CD14-positive monocyte (primary cell): ENCODE measurements at regions not wholly inside any gene's neighbourhood (a gene's known extent, or its start where the extent isn't known, plus 50 kb on each side); places are given as distances from the start of the nearest gene placed in this dataset.

ENCODE experiments used
- DNase-seq, 3 donors: peaks; one replicate each; pipeline ENCODE4 v3.0.0-alpha.2; 2011 to 2022
- H2AFZ ChIP-seq: 2 replicates; pipeline ENCODE4 v1.6.0; 2012; ENCODE audit warnings: mild to moderate bottlenecking, low read depth, low read length, inconsistent platforms; ENCODE audit not compliant: insufficient read depth, poor library complexity, severe bottlenecking
- H3K27ac ChIP-seq, 2 donors: 1 replicate in 1 of 2; 2 replicates in 1 of 2; pipeline ENCODE4 v1.5.1; 2012 to 2013; ENCODE audit warnings: low read length in 2 of 2, control low read depth in 1 of 2, inconsistent platforms in 1 of 2, low read depth in 1 of 2, mild to moderate bottlenecking in 1 of 2
- H3K27me3 ChIP-seq, 2 donors: one replicate each; pipeline versions ENCODE4 v1.6.0 to v1.6.1; 2011 to 2013; ENCODE audit warnings: low read length in 2 of 2; ENCODE audit not compliant: control insufficient read depth in 2 of 2, insufficient read depth in 2 of 2
- H3K36me3 ChIP-seq, 2 donors: replicated peaks in 1 of 2; 1 replicate in 1 of 2; 2 replicates in 1 of 2; pipeline versions ENCODE4 v1.5.1 to v1.6.1; 2012 to 2013; ENCODE audit warnings: low read length in 2 of 2, control low read depth in 1 of 2, inconsistent platforms in 1 of 2, mild to moderate bottlenecking in 1 of 2; ENCODE audit not compliant: insufficient read depth in 2 of 2, control insufficient read depth in 1 of 2
- H3K4me1 ChIP-seq, 2 donors: 1 replicate in 1 of 2; 2 replicates in 1 of 2; pipeline versions ENCODE4 v1.5.1 to v1.6.1; 2012 to 2013; ENCODE audit warnings: low read length in 2 of 2, control low read depth in 1 of 2, inconsistent platforms in 1 of 2, mild to moderate bottlenecking in 1 of 2, moderate library complexity in 1 of 2; ENCODE audit not compliant: insufficient read depth in 2 of 2, control insufficient read depth in 1 of 2
- H3K4me2 ChIP-seq: replicated peaks from 2 replicates; pipeline ENCODE3; 2012; ENCODE audit warnings: low read length, moderate library complexity, mild to moderate bottlenecking; ENCODE audit not compliant: poor library complexity, severe bottlenecking; ENCODE audit errors: extremely low read depth
- H3K4me3 ChIP-seq, 3 experiments: fragments of 200-600 bp in 1 of 3; sonication (generic) in 1 of 3; replicated peaks in 1 of 3; 1 replicate in 2 of 3; 2 replicates in 1 of 3; pipeline ENCODE4 v1.5.1; 2011 to 2013; ENCODE audit warnings: low read length in 3 of 3, mild to moderate bottlenecking in 3 of 3, control low read depth in 2 of 3, low read depth in 2 of 3, inconsistent platforms in 1 of 3, moderate library complexity in 1 of 3
- H3K79me2 ChIP-seq: 2 replicates; pipeline ENCODE4 v1.6.0; 2012; ENCODE audit warnings: mild to moderate bottlenecking, control low read depth, inconsistent platforms, low read length, moderate library complexity; ENCODE audit not compliant: insufficient read depth
- H3K9ac ChIP-seq: 2 replicates; pipeline ENCODE4 v1.6.0; 2017; ENCODE audit warnings: low read length, mild to moderate bottlenecking; ENCODE audit not compliant: insufficient read depth, poor library complexity, severe bottlenecking
- H3K9me3 ChIP-seq, 2 donors: replicated peaks in 1 of 2; 1 replicate in 1 of 2; 2 replicates in 1 of 2; pipeline versions ENCODE4 v1.5.1 to v1.6.1; 2012 to 2013; ENCODE audit warnings: low read length in 2 of 2, control low read depth in 1 of 2; ENCODE audit not compliant: control insufficient read depth in 1 of 2, insufficient read depth in 1 of 2
- H4K20me1 ChIP-seq: 2 replicates; pipeline ENCODE4 v1.6.0; 2012; ENCODE audit warnings: mild to moderate bottlenecking, low read length, control low read depth, moderate library complexity; ENCODE audit not compliant: insufficient read depth
- H3K27ac Mint-ChIP-seq, 7 donors: one replicate each; pipeline ENCODE4 v1.8.0; 2020; ENCODE audit warnings: mild to moderate bottlenecking in 7 of 7, mixed read lengths in 7 of 7, moderate library complexity in 6 of 7, inconsistent platforms in 2 of 7
- H3K27me3 Mint-ChIP-seq, 3 donors: one replicate each; pipeline ENCODE4 v1.8.0; 2021 to 2022; ENCODE audit warnings: low read depth in 3 of 3, mild to moderate bottlenecking in 3 of 3, mixed read lengths in 3 of 3, moderate library complexity in 3 of 3, inconsistent platforms in 1 of 3
- H3K36me3 Mint-ChIP-seq, 2 donors: one replicate each; pipeline ENCODE4 v1.8.0; 2020; ENCODE audit warnings: mixed read lengths in 2 of 2, inconsistent platforms in 1 of 2, mild to moderate bottlenecking in 1 of 2
- H3K4me1 Mint-ChIP-seq: one replicate; pipeline ENCODE4 v1.8.0; 2020; ENCODE audit warnings: mild to moderate bottlenecking, mixed read lengths
- H3K4me3 Mint-ChIP-seq, 2 donors: one replicate each; pipeline ENCODE4 v1.8.0; 2020; ENCODE audit warnings: mild to moderate bottlenecking in 2 of 2, mixed read lengths in 2 of 2, moderate library complexity in 1 of 2
- H3K9me3 Mint-ChIP-seq, 7 donors: one replicate each; pipeline ENCODE4 v1.8.0; 2020 to 2022; ENCODE audit warnings: mixed read lengths in 7 of 7, mild to moderate bottlenecking in 6 of 7, moderate library complexity in 6 of 7, inconsistent platforms in 2 of 7
- CTCF ChIP-seq: fragments of 200-600 bp; IDR thresholded peaks from one replicate; pipeline ENCODE4 v1.8.0; 2022; ENCODE audit warnings: antibody characterized with exemption, mild to moderate bottlenecking
- WGBS: methylation state at CpG from one replicate; pipeline ENCODE4 v1.1.5; 2013; ENCODE audit warnings: missing lambda C conversion rate; ENCODE audit not compliant: insufficient coverage; 5-methylcytosine and 5-hydroxymethylcytosine counted together
- intact Hi-C, 2 donors: fragments of 100-400 bp; cut with micrococcal nuclease; formaldehyde crosslinking; loops; one replicate each; pipeline versions ENCODE4 v1.15.0 to v1.15.1; 2023

- no peak overlapping the region for H3K4me3 Mint-ChIP-seq
- H3K9me3 Mint-ChIP-seq, result no peaks in the 10 kb centered on the region
- DNase-seq, result no peak
- H3K4me2 ChIP-seq, result no peak overlapping the region
- H3K79me2 ChIP-seq, result no peaks in the 10 kb centered on the region
- H3K27me3 Mint-ChIP-seq, result peaks cover 0 to under 1% (median 0%) of the 10 kb centered on the region in 3 donors
- no peaks in the 10 kb centered on the region for H4K20me1 ChIP-seq
- H3K9me3 ChIP-seq, result no peaks in the 10 kb centered on the region
- H3K27ac ChIP-seq, result no peak overlapping the region
- no peak for TF ChIP-seq CTCF
- no peak overlapping the region for H2AFZ ChIP-seq
- H3K9ac ChIP-seq, result no peak overlapping the region
- no peak overlapping the region for H3K27ac Mint-ChIP-seq
- no peaks in the 10 kb centered on the region for H3K27me3 ChIP-seq
- no peaks in the 10 kb centered on the region for H3K36me3 Mint-ChIP-seq
- no peaks in the 10 kb centered on the region for H3K4me1 ChIP-seq
- H3K36me3 ChIP-seq, result no peaks in the 10 kb centered on the region
- peaks cover 5% of the 10 kb centered on the region for H3K4me1 Mint-ChIP-seq
- H3K4me3 ChIP-seq, result no peak overlapping the region
- WGBS, result 100% methylated on average over 1 of the region's 2 CpGs
- intact Hi-C loops, result no loop called here
Observed at GRCh38 chr12:41924111-41924510, 220.6 kb downstream of the GXYLT1 start.

DNA sequence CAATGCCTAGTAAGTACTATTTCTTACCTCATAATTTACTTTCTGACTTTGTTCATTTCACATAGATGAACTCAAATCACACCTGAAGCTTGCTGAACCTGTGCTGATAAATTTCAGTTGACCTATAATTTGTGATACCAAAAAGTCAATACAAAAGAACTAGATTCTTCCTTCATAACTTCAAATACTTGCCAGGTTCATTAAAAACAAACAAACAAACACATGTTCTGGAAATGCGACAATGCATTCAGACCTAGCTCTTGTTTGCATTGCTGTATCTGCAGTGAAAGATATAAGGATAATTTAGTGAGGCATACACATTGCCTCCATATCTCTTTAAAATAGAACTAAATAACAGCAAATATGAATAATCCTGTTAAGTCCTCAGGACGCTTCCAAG lies 221.3 kb downstream of the GXYLT1 start:
- Histone ChIP-seq H3K4me2 (no peak overlapping the region), H4K20me1 (no peaks in the 10 kb centered on the region), H3K36me3 (no peaks in the 10 kb centered on the region), H3K9ac (no peak overlapping the region), H2AFZ (no peak overlapping the region), H3K4me3 (no peak overlapping the region), H3K4me1 (no peaks in the 10 kb centered on the region), H3K27me3 (no peaks in the 10 kb centered on the region), H3K79me2 (no peaks in the 10 kb centered on the region), H3K9me3 (no peaks in the 10 kb centered on the region), H3K27ac (no peak overlapping the region)
- no peak for DNase-seq
- Mint-ChIP-seq H3K36me3 (no peaks in the 10 kb centered on the region), H3K4me3 (no peak overlapping the region), H3K4me1 (peaks cover 5% of the 10 kb centered on the region), H3K27ac (no peak overlapping the region), H3K27me3 (peaks cover 0 to 2% (median 0%) of the 10 kb centered on the region in 3 donors), H3K9me3 (no peaks in the 10 kb centered on the region)
- no peak for TF ChIP-seq CTCF
- intact Hi-C loops, result no loop called here
- WGBS, result no CpG with 5 or more reads among the region's 2 CpGs
